GM12878 (cell line): ENCODE measurements at regions not wholly inside any gene's neighbourhood (a gene's known extent, or its start where the extent isn't known, plus 50 kb on each side); places are given as distances from the start of the nearest gene placed in this dataset.

ENCODE experiments used
- BCL3 ChIP-seq: IDR thresholded peaks from 2 replicates; pipeline ENCODE4 v1.6.1; 2011; ENCODE audit warnings: borderline replicate concordance, low read depth, mild to moderate bottlenecking, moderate library complexity, low read length; ENCODE audit not compliant: insufficient read depth, poor library complexity, severe bottlenecking
- FOXK2 ChIP-seq: fragments of 450-650 bp; IDR thresholded peaks from 2 replicates; pipeline ENCODE4 v1.6.1; 2017; ENCODE audit warnings: mild to moderate bottlenecking, moderate library complexity
- FOXM1 ChIP-seq: IDR thresholded peaks from 2 replicates; pipeline ENCODE4 v1.6.1; 2012; ENCODE audit warnings: low read depth, mild to moderate bottlenecking, inconsistent platforms, low read length, moderate library complexity
- RAD21 ChIP-seq: IDR thresholded peaks from 2 replicates; pipeline ENCODE4 v1.6.1; 2011; ENCODE audit warnings: mild to moderate bottlenecking, low read depth, low read length, moderate library complexity; ENCODE audit not compliant: insufficient read depth
- RFX5 ChIP-seq: IDR thresholded peaks from 2 replicates; pipeline ENCODE4 v1.6.1; 2011; ENCODE audit warnings: low read depth, low read length, improper control_type of control experiment
- SMAD1 ChIP-seq: fragments of 450-650 bp; IDR thresholded peaks from 2 replicates; pipeline ENCODE4 v1.6.1; 2018; ENCODE audit warnings: mild to moderate bottlenecking, low read depth; ENCODE audit not compliant: partially characterized antibody
- SMC3 ChIP-seq: IDR thresholded peaks from 2 replicates; pipeline ENCODE4 v1.6.1; 2011; ENCODE audit warnings: low read length, improper control_type of control experiment, borderline replicate concordance
- SP1 ChIP-seq: IDR thresholded peaks from one replicate; pipeline ENCODE4 v1.6.1; 2011; ENCODE audit warnings: low read depth, low read length
- SUPT20H ChIP-seq: IDR thresholded peaks from 2 replicates; pipeline ENCODE4 v1.6.1; 2011; ENCODE audit warnings: low read depth, mild to moderate bottlenecking, low read length, moderate library complexity, borderline replicate concordance; ENCODE audit not compliant: control insufficient read depth
- TF ChIP-seq, protein P1 (sequence below), 3 experiments: IDR thresholded peaks in 2 of 3; conservative IDR thresholded peaks in 1 of 3; 2 replicates each; pipeline ENCODE4 v1.5.1; 2011; ENCODE audit warnings: low read depth in 3 of 3, low read length in 3 of 3, mild to moderate bottlenecking in 3 of 3, control low read depth in 2 of 3, moderate library complexity in 2 of 3, inconsistent platforms in 1 of 3, mixed read lengths in 1 of 3; ENCODE audit not compliant: control insufficient read depth in 2 of 3, insufficient read depth in 1 of 3; ENCODE audit errors: extremely low read depth in 1 of 3
- TF ChIP-seq, protein P2 (sequence below): IDR thresholded peaks from 2 replicates; pipeline ENCODE4 v1.6.1; 2011; ENCODE audit warnings: low read depth, low read length, improper control_type of control experiment, borderline replicate concordance

DNA sequence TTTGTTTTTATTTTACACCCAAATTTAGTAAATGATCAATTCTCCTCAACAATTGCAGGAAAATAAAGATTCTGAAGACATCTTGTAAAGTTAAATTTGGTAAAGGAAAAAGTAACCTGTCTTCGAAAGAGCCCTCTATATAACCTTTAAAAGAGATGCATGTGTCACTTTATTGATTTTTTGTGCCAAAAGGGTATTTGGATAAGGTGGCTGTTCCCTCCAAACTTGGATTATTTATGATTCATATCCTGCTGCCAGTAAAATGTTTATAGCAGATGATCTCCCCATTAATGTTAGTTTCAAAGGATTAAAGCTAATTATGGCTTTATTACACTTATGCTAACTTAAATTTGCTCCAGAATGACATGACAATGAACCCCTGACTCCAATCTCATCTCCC, 98.8 kb downstream of the DUSP6 start:
- no peak for TF ChIP-seq SMC3
- no peak for TF ChIP-seq FOXK2
- TF ChIP-seq SMAD1 = no peak
- TF ChIP-seq, protein P1, sequence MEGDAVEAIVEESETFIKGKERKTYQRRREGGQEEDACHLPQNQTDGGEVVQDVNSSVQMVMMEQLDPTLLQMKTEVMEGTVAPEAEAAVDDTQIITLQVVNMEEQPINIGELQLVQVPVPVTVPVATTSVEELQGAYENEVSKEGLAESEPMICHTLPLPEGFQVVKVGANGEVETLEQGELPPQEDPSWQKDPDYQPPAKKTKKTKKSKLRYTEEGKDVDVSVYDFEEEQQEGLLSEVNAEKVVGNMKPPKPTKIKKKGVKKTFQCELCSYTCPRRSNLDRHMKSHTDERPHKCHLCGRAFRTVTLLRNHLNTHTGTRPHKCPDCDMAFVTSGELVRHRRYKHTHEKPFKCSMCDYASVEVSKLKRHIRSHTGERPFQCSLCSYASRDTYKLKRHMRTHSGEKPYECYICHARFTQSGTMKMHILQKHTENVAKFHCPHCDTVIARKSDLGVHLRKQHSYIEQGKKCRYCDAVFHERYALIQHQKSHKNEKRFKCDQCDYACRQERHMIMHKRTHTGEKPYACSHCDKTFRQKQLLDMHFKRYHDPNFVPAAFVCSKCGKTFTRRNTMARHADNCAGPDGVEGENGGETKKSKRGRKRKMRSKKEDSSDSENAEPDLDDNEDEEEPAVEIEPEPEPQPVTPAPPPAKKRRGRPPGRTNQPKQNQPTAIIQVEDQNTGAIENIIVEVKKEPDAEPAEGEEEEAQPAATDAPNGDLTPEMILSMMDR (IDR thresholded peaks at IDR 0.05 in 2 of 3, conservative IDR thresholded peaks at IDR 0.05 in 1 of 3; ENCODE audit: control insufficient read depth in 2 of 3, extremely low read depth in 1 of 3, insufficient read depth in 1 of 3, low read depth in 3 of 3, low read length in 3 of 3) = no peak
- TF ChIP-seq SP1 = no peak
- TF ChIP-seq RAD21 = no peak
- TF ChIP-seq RFX5 = no peak
- no peak for TF ChIP-seq SUPT20H
- TF ChIP-seq BCL3 = no peak
- no peak for TF ChIP-seq FOXM1
- TF ChIP-seq, protein P2, sequence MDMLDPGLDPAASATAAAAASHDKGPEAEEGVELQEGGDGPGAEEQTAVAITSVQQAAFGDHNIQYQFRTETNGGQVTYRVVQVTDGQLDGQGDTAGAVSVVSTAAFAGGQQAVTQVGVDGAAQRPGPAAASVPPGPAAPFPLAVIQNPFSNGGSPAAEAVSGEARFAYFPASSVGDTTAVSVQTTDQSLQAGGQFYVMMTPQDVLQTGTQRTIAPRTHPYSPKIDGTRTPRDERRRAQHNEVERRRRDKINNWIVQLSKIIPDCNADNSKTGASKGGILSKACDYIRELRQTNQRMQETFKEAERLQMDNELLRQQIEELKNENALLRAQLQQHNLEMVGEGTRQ = no peak
